GM23248 (cell line): ENCODE measurements at regions not wholly inside any gene's neighbourhood (a gene's known extent, or its start where the extent isn't known, plus 50 kb on each side); places are given as distances from the start of the nearest gene placed in this dataset.

Experiments used
- DNase-seq: peaks from one replicate; pipeline ENCODE4 v3.0.0-alpha.2; 2015
- H2AFZ ChIP-seq: fragments of 200-600 bp; sonication (generic); 2 replicates; pipeline ENCODE4 v1.6.1; 2016; ENCODE audit warnings: antibody characterized with exemption
- H3F3A ChIP-seq: fragments of 200-600 bp; sonication (generic); 2 replicates; pipeline ENCODE4 v1.6.1; 2016; ENCODE audit warnings: mild to moderate bottlenecking, antibody characterized with exemption, mixed run types; ENCODE audit not compliant: insufficient read depth
- H3K27ac ChIP-seq: fragments of 200-600 bp; sonication (generic); 2 replicates; pipeline ENCODE4 v1.5.1; 2016; ENCODE audit warnings: mild to moderate bottlenecking
- H3K27me3 ChIP-seq: fragments of 200-600 bp; sonication (generic); replicated peaks from 2 replicates; pipeline ENCODE4 v1.6.1; 2016; ENCODE audit warnings: mild to moderate bottlenecking; ENCODE audit not compliant: insufficient read depth
- H3K36me3 ChIP-seq: fragments of 200-600 bp; sonication (generic); 2 replicates; pipeline ENCODE4 v1.6.1; 2016; ENCODE audit warnings: low read depth, mild to moderate bottlenecking
- H3K4me1 ChIP-seq: fragments of 200-600 bp; sonication (generic); 2 replicates; pipeline ENCODE4 v1.6.1; 2016; ENCODE audit warnings: mild to moderate bottlenecking; ENCODE audit not compliant: insufficient read depth
- H3K4me2 ChIP-seq: fragments of 200-600 bp; sonication (generic); one replicate; pipeline ENCODE4 v1.6.1; 2016; ENCODE audit warnings: mild to moderate bottlenecking; ENCODE audit not compliant: unreplicated experiment
- H3K4me3 ChIP-seq: fragments of 200-600 bp; sonication (generic); 2 replicates; pipeline ENCODE4 v1.5.1; 2016; ENCODE audit warnings: mild to moderate bottlenecking
- H3K79me2 ChIP-seq: fragments of 200-600 bp; sonication (generic); 2 replicates; pipeline ENCODE4 v1.6.1; 2016; ENCODE audit warnings: mild to moderate bottlenecking; ENCODE audit not compliant: insufficient read depth
- H3K9ac ChIP-seq: fragments of 200-600 bp; sonication (generic); 2 replicates; pipeline ENCODE4 v1.6.1; 2016; ENCODE audit warnings: mild to moderate bottlenecking
- H3K9me2 ChIP-seq: fragments of 200-600 bp; sonication (generic); 2 replicates; pipeline ENCODE4 v1.6.1; 2016; ENCODE audit warnings: mixed run types, mild to moderate bottlenecking, moderate library complexity; ENCODE audit not compliant: insufficient read depth
- H3K9me3 ChIP-seq: fragments of 200-600 bp; sonication (generic); one replicate; pipeline ENCODE4 v1.6.1; 2017; ENCODE audit warnings: low read depth
- H4K20me1 ChIP-seq: fragments of 200-600 bp; sonication (generic); 2 replicates; pipeline ENCODE4 v1.6.0; 2016; ENCODE audit not compliant: insufficient read depth
- EZH2 ChIP-seq: fragments of 200-600 bp; sonication (generic); IDR thresholded peaks from 2 replicates; pipeline ENCODE4 v1.6.1; 2018; ENCODE audit warnings: antibody characterized with exemption, mild to moderate bottlenecking; ENCODE audit not compliant: insufficient read depth, poor library complexity, severe bottlenecking
- EZH2phosphoT487 ChIP-seq: fragments of 200-600 bp; sonication (generic); IDR thresholded peaks from 2 replicates; pipeline ENCODE4 v1.6.1; 2018; ENCODE audit warnings: antibody characterized with exemption, moderate library complexity, mild to moderate bottlenecking, low read depth; ENCODE audit not compliant: insufficient read depth
- WGBS, 2 experiments: methylation state at CpG; one replicate each; pipeline ENCODE4 v1.1.6; 2015 to 2017; ENCODE audit warnings: low lambda C conversion rate in 2 of 2, low coverage in 1 of 2; ENCODE audit errors: missing lambda C conversion rate in 2 of 2; 5-methylcytosine and 5-hydroxymethylcytosine counted together
- in situ Hi-C: fragments of 300-500 bp; cut with MboI; formaldehyde crosslinking; loops from 2 replicates; pipeline ENCODE4 v1.15.0; 2020
- small RNA-seq: library from RNA; depleted of rRNA; stranded (forward); fragments of <200 nt; gene quantifications from one replicate; pipeline ENCODE3, GENCODE V24; 2014; ENCODE audit warnings: low read depth, low replicate concordance

DNA sequence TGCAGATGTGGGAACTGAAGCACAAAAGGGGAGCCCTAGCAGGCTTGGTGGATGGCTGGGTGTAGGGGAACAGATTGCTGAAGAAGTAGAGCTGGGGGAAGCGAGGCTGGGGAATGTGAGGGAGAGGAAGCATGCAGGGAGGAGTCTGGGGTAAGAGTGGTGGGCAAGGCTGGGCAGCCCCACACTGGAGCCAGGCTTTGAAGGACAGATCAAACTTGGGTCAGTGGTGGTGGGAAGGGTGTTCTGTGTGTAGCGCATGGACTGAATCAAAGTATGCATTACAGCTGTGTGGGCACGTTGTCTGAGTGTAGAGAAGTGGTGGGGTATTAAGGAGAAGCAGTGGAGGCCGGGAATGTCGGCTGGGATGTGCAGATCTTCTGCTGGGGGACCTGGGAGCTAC, 116.0 kb downstream of the CYLD start:
- in situ Hi-C loops: no loop called here
- no peaks in the 10 kb centered on the region for H3K9me2 ChIP-seq
- H3K27me3 ChIP-seq: no peaks in the 10 kb centered on the region
- H3K4me2 ChIP-seq: no peak overlapping the region
- H3K4me3 ChIP-seq: no peak overlapping the region
- H3K4me1 ChIP-seq: peaks cover 6% of the 10 kb centered on the region
- no peaks in the 10 kb centered on the region for H4K20me1 ChIP-seq
- H3K36me3 ChIP-seq: no peaks in the 10 kb centered on the region
- no peak for TF ChIP-seq EZH2
- no peak for TF ChIP-seq EZH2phosphoT487
- no peak overlapping the region for H3K27ac ChIP-seq
- H3K9me3 ChIP-seq: no peaks in the 10 kb centered on the region
- no peak for DNase-seq
- H3K79me2 ChIP-seq: no peaks in the 10 kb centered on the region
- no peak overlapping the region for H3K9ac ChIP-seq
- H3F3A ChIP-seq: 0 out of 2 replicates have a peak, but pooled peaks cover 3% of the 10 kb centered on the region
- no peak overlapping the region for H2AFZ ChIP-seq
- WGBS, 2 experiments: 50 to 58% methylated on average over 5 of the region's 5 CpGs

- Histone ChIP-seq H3K27ac (no peak overlapping the region), H2AFZ (no peak overlapping the region), H3K9me2 (no peaks in the 10 kb centered on the region), H4K20me1 (no peaks in the 10 kb centered on the region), H3K36me3 (no peaks in the 10 kb centered on the region), H3K79me2 (no peaks in the 10 kb centered on the region), H3K4me3 (no peak overlapping the region), H3K9me3 (no peaks in the 10 kb centered on the region), H3K4me1 (peaks cover 2% of the 10 kb centered on the region), H3K4me2 (no peak overlapping the region), H3K27me3 (no peaks in the 10 kb centered on the region), H3F3A (no peaks in the 10 kb centered on the region), H3K9ac (no peak overlapping the region)
- in situ Hi-C loops: no loop called here
- 6% methylated on average over 2 of the region's 2 CpGs for WGBS, 2 experiments
- TF ChIP-seq EZH2: no peak
- no peak for DNase-seq
Measured at GRCh38 chr16:50856991-50857390, 115.1 kb downstream of the CYLD start.

DNA sequence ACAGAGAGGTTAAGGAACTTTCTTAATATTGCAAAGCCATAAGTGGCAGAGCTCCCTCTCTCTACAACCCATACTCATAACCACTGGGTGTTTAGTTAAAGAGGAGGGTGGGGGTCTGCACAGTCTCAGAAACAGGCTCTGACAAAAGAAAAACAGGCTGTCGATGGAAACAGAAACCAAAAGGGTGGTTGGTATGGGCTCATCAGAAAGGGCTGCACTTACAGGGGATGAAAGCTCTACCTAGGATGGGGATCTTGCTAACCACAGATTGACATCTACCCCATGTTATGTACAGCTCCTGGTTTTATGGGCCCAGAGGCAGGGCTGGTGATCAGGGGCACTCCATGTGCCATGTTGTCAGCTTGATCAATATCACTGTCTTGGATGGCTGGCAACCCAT, 111.4 kb downstream of the CYLD start:
- H3K4me1 ChIP-seq: no peaks in the 10 kb centered on the region
- TF ChIP-seq EZH2phosphoT487: no peak
- TF ChIP-seq EZH2: no peak
- no peaks in the 10 kb centered on the region for H3K9me3 ChIP-seq
- no peak overlapping the region for H3K4me3 ChIP-seq
- no peak for DNase-seq
- no peak overlapping the region for H2AFZ ChIP-seq
- H4K20me1 ChIP-seq: no peaks in the 10 kb centered on the region
- no peaks in the 10 kb centered on the region for H3K36me3 ChIP-seq
- no peaks in the 10 kb centered on the region for H3K9me2 ChIP-seq
- no peaks in the 10 kb centered on the region for H3F3A ChIP-seq
- no peak overlapping the region for H3K27ac ChIP-seq
- H3K9ac ChIP-seq: no peak overlapping the region
- H3K4me2 ChIP-seq: no peak overlapping the region
- H3K27me3 ChIP-seq: no peaks in the 10 kb centered on the region
- no peaks in the 10 kb centered on the region for H3K79me2 ChIP-seq
- WGBS, 2 experiments: 53 to 73% methylated on average over 1 of the region's 1 CpG
- in situ Hi-C loops: no loop called here

Small RNA genes in the stretch of these regions (small RNA-seq; reads per million reads assigned to genes)
- 0.19 reads per million for gene RNA5SP426
